Hepatocyte (in vitro differentiated cells): ENCODE measurements at regions not wholly inside any gene's neighbourhood (a gene's known extent, or its start where the extent isn't known, plus 50 kb on each side); places are given as distances from the start of the nearest gene placed in this dataset.

Experiments
- DNase-seq: peaks from one replicate; pipeline ENCODE4 v3.0.0-alpha.2; 2016; ENCODE audit warnings: low spot score
- H2AFZ ChIP-seq: fragments of 200-600 bp; sonication (generic); 2 replicates; pipeline ENCODE4 v1.6.0; 2016; ENCODE audit warnings: antibody characterized with exemption, mild to moderate bottlenecking
- H3K27ac ChIP-seq: fragments of 200-600 bp; sonication (generic); 2 replicates; pipeline ENCODE4 v1.5.1; 2016; ENCODE audit warnings: mild to moderate bottlenecking
- H3K27me3 ChIP-seq: fragments of 200-600 bp; sonication (generic); 2 replicates; pipeline ENCODE4 v1.6.1; 2016
- H3K36me3 ChIP-seq: fragments of 200-600 bp; sonication (generic); replicated peaks from 2 replicates; pipeline ENCODE4 v1.5.1; 2016; ENCODE audit warnings: low read depth; ENCODE audit not compliant: insufficient read depth
- H3K4me1 ChIP-seq: fragments of 200-600 bp; sonication (generic); 2 replicates; pipeline ENCODE4 v1.5.1; 2016; ENCODE audit warnings: mild to moderate bottlenecking, moderate library complexity; ENCODE audit not compliant: insufficient read depth
- H3K4me2 ChIP-seq: fragments of 200-600 bp; sonication (generic); 2 replicates; pipeline ENCODE4 v1.6.0; 2016
- H3K4me3 ChIP-seq: fragments of 200-600 bp; sonication (generic); 2 replicates; pipeline ENCODE4 v1.5.1; 2016; ENCODE audit warnings: mild to moderate bottlenecking
- H3K79me2 ChIP-seq: fragments of 200-600 bp; sonication (generic); 2 replicates; pipeline ENCODE4 v1.6.0; 2017; ENCODE audit warnings: mild to moderate bottlenecking
- H3K9me2 ChIP-seq: fragments of 200-600 bp; sonication (generic); replicated peaks from 2 replicates; pipeline ENCODE4 v1.6.0; 2017; ENCODE audit warnings: mild to moderate bottlenecking; ENCODE audit not compliant: insufficient read depth
- H3K9me3 ChIP-seq: fragments of 200-600 bp; sonication (generic); 2 replicates; pipeline ENCODE4 v1.5.1; 2016; ENCODE audit warnings: low read depth, mild to moderate bottlenecking
- H4K20me1 ChIP-seq: fragments of 200-600 bp; sonication (generic); 2 replicates; pipeline ENCODE4 v1.6.0; 2016; ENCODE audit warnings: mild to moderate bottlenecking; ENCODE audit not compliant: insufficient read depth, poor library complexity, severe bottlenecking
- CTCF ChIP-seq: fragments of 200-600 bp; sonication (generic); IDR thresholded peaks from 2 replicates; pipeline ENCODE4 v1.5.1; 2016; ENCODE audit warnings: antibody characterized with exemption, mild to moderate bottlenecking; ENCODE audit not compliant: poor library complexity
- EZH2 ChIP-seq: fragments of 200-600 bp; sonication (generic); IDR thresholded peaks from 2 replicates; pipeline ENCODE4 v1.6.1; 2016; ENCODE audit warnings: antibody characterized with exemption, mild to moderate bottlenecking, borderline replicate concordance
- EZH2phosphoT487 ChIP-seq: fragments of 200-600 bp; sonication (generic); IDR thresholded peaks from one replicate; pipeline ENCODE4 v1.6.1; 2018; ENCODE audit warnings: antibody characterized with exemption, mild to moderate bottlenecking, low read depth, moderate library complexity; ENCODE audit not compliant: unreplicated experiment, severe bottlenecking
- WGBS: methylation state at CpG from one replicate; pipeline ENCODE4 v1.1.6; 2016; ENCODE audit warnings: low lambda C conversion rate; ENCODE audit errors: missing lambda C conversion rate; 5-methylcytosine and 5-hydroxymethylcytosine counted together

DNA sequence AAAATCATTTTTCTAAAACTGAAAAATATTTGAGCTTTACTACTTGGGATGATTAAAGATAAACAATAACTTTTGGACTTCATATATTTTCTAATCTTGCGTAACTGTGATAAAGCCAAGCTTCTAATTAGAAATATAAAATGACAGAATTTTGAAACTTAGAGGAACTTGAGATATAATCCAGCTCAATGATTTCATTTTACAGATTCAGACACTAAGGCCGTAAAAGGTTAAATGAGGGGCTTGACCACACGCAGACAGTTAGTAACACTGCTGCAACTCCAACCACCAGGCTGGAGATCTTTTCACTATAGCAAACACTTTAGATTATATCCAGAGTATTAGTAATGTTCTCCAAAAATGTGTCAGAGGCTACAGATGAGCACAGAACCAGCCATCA is 445.5 kb downstream of the ZEB2 start:
- Histone ChIP-seq H2AFZ (no peak overlapping the region), H3K9me3 (no peaks in the 10 kb centered on the region), H3K27me3 (no peaks in the 10 kb centered on the region), H3K79me2 (no peaks in the 10 kb centered on the region), H3K9me2 (no peaks in the 10 kb centered on the region), H4K20me1 (no peaks in the 10 kb centered on the region), H3K4me3 (no peak overlapping the region), H3K36me3 (no peaks in the 10 kb centered on the region), H3K4me1 (no peaks in the 10 kb centered on the region), H3K4me2 (no peak overlapping the region), H3K27ac (no peak overlapping the region)
- 85% methylated on average over 3 of the region's 3 CpGs for WGBS
- TF ChIP-seq EZH2 (no peak), EZH2phosphoT487 (no peak), CTCF (no peak)
- DNase-seq: no peak

- Histone ChIP-seq H3K36me3 (no peaks in the 10 kb centered on the region), H3K9me2 (no peaks in the 10 kb centered on the region), H3K4me2 (no peak overlapping the region), H3K4me1 (no peaks in the 10 kb centered on the region), H3K4me3 (no peak overlapping the region), H3K27me3 (no peaks in the 10 kb centered on the region), H4K20me1 (no peaks in the 10 kb centered on the region), H3K9me3 (no peaks in the 10 kb centered on the region), H2AFZ (no peak overlapping the region), H3K27ac (no peak overlapping the region), H3K79me2 (no peaks in the 10 kb centered on the region)
- WGBS: 78% methylated on average over 4 of the region's 4 CpGs
- no peak for DNase-seq
- TF ChIP-seq CTCF (no peak), EZH2phosphoT487 (no peak), EZH2 (no peak)
Measured at GRCh38 chr2:144071461-144071860, 448.5 kb downstream of the ZEB2 start.

DNA sequence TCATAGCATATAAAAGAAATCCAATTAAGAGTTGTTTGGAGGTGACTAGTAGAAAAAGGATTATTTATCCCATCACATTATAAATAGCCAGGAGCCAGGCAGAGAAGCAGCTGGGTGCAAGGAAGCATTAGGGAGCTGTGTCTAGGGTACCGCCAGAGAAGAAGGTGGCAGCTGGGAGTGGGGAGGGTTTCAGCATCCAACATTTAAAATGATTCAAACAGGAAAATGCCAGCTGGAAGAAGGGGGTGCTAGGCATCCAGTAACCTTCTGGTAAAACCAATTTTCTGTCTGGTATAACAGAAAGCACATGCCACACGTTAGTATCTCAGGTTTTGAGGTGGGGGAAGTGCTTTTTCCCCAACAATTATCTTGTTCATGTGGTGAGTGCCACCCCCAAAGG is 452.4 kb downstream of the ZEB2 start:
- Histone ChIP-seq H3K4me2 (no peak overlapping the region), H3K27ac (no peak overlapping the region), H3K36me3 (no peaks in the 10 kb centered on the region), H2AFZ (no peak overlapping the region), H3K4me1 (no peaks in the 10 kb centered on the region), H4K20me1 (no peaks in the 10 kb centered on the region), H3K27me3 (no peaks in the 10 kb centered on the region), H3K9me2 (no peaks in the 10 kb centered on the region), H3K79me2 (no peaks in the 10 kb centered on the region), H3K9me3 (no peaks in the 10 kb centered on the region), H3K4me3 (no peak overlapping the region)
- 87% methylated on average over 2 of the region's 2 CpGs for WGBS
- no peak for DNase-seq
- TF ChIP-seq CTCF (no peak), EZH2 (no peak), EZH2phosphoT487 (no peak)

DNA sequence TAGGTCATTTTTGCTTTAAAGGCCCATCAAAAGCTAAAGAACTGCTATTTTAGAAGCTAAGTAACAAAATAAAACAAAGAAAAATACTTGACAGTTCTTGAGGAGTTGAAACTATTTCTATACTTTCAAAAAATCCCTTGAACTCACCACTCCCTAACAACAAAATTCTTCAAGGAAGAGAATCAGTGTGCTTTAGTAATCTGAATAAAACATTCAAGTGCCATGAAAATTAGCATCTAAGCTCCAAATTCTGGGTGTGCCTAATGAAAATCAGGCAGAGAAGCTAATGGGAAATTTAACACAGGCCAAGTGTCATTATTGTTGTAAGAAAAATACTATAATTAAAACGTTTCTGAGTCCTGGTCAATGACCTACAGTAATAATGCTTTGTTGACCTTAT is 456.3 kb downstream of the ZEB2 start:
- Histone ChIP-seq H3K4me3 (no peak overlapping the region), H3K79me2 (no peaks in the 10 kb centered on the region), H3K4me1 (no peaks in the 10 kb centered on the region), H3K9me3 (no peaks in the 10 kb centered on the region), H3K9me2 (no peaks in the 10 kb centered on the region), H2AFZ (no peak overlapping the region), H4K20me1 (no peaks in the 10 kb centered on the region), H3K27ac (no peak overlapping the region), H3K27me3 (no peaks in the 10 kb centered on the region), H3K36me3 (no peaks in the 10 kb centered on the region), H3K4me2 (no peak overlapping the region)
- no peak for TF ChIP-seq EZH2
- no peak for TF ChIP-seq CTCF
- TF ChIP-seq EZH2phosphoT487: no peak
- WGBS: 72% methylated on average over 1 of the region's 1 CpG
- no peak for DNase-seq
